AG09319 (cell line): ENCODE measurements at regions not wholly inside any gene's neighbourhood (a gene's known extent, or its start where the extent isn't known, plus 50 kb on each side); places are given as distances from the start of the nearest gene placed in this dataset.
"Not testable (repeated sequence)": the region's sequence is repeated elsewhere in the genome, so short reads cannot be mapped to it uniquely, and the experiment has no call there.

Source experiments
- DNase-seq: peaks from one replicate; pipeline ENCODE4 v3.0.0-alpha.2; 2010; ENCODE audit warnings: low read depth; ENCODE audit errors: extremely low read depth
- CTCF ChIP-seq: IDR thresholded peaks from 2 replicates; pipeline ENCODE4 v1.5.1; 2011; ENCODE audit warnings: low read depth, mild to moderate bottlenecking, inconsistent platforms, low read length, moderate library complexity

- no peak for TF ChIP-seq CTCF
- no peak for DNase-seq
These were observed 57.6 kb downstream of the CCDC59 start for GRCh38 chr12:82300611-82301010.

GRCh38 chr12:82299319-82300025 lies 58.7 kb downstream of the CCDC59 start:
- TF ChIP-seq CTCF, result no peak
- no peak for DNase-seq

- no peak for DNase-seq
- TF ChIP-seq CTCF, result no peak
These were observed 67.8 kb downstream of the CCDC59 start for GRCh38 chr12:82290415-82290814.

GRCh38 chr12:82281335-82281734 lies 76.9 kb downstream of the CCDC59 start:
- not testable (repeated sequence) for DNase-seq

- TF ChIP-seq CTCF, result no peak
- DNase-seq, result no peak
These were observed 78.6 kb downstream of the CCDC59 start for GRCh38 chr12:82279536-82280058.

- DNase-seq, result no peak
- no peak for TF ChIP-seq CTCF
These were observed 80.6 kb downstream of the CCDC59 start for GRCh38 chr12:82277582-82277981.

- no peak for DNase-seq
- no peak for TF ChIP-seq CTCF
These were observed 115.5 kb downstream of the CCDC59 start for GRCh38 chr12:82242729-82243128.

- no peak for TF ChIP-seq CTCF
- no peak for DNase-seq
These were observed 132.3 kb downstream of the CCDC59 start for GRCh38 chr12:82225871-82226270.
